Body of pancreas (tissue), 4 donors: ENCODE measurements at regions not wholly inside any gene's neighbourhood (a gene's known extent, or its start where the extent isn't known, plus 50 kb on each side); places are given as distances from the start of the nearest gene placed in this dataset.
"Not testable (repeated sequence)": the region's sequence is repeated elsewhere in the genome, so short reads cannot be mapped to it uniquely, and the experiment has no call there.

ENCODE experiments used
- ATAC-seq: fragments of 150-250 bp; one replicate; pipeline ENCODE4 v1.9.1; 2016
- DNase-seq, 4 donors: peaks; one replicate each; pipeline ENCODE4 v3.0.0-alpha.2; 2019
- H3K27ac ChIP-seq, 4 donors: fragments of 200-600 bp; sonication (generic); 1 replicate in 3 of 4; 2 replicates in 1 of 4; pipeline versions ENCODE4 v1.5.1 to v1.6.1; 2016 to 2019; ENCODE audit warnings: mild to moderate bottlenecking in 1 of 4, mixed read lengths in 1 of 4, moderate library complexity in 1 of 4
- H3K27me3 ChIP-seq, 2 donors: fragments of 200-600 bp; sonication (generic); one replicate each; pipeline ENCODE4 v1.6.0; 2016; ENCODE audit warnings: mild to moderate bottlenecking in 1 of 2
- H3K36me3 ChIP-seq, 2 donors: fragments of 200-600 bp; sonication (generic); replicated peaks in 1 of 2; 2 replicates each; pipeline ENCODE4 v1.5.1; 2016; ENCODE audit warnings: low read depth in 2 of 2; ENCODE audit not compliant: insufficient read depth in 1 of 2
- H3K4me1 ChIP-seq: fragments of 200-600 bp; sonication (generic); one replicate; pipeline ENCODE4 v1.6.0; 2016
- H3K4me3 ChIP-seq, 2 donors: fragments of 200-600 bp; sonication (generic); 1 replicate in 1 of 2; 2 replicates in 1 of 2; pipeline ENCODE4 v1.5.1; 2016 to 2019
- H3K9me3 ChIP-seq, 3 donors: fragments of 200-600 bp; sonication (generic); 1 replicate in 2 of 3; 2 replicates in 1 of 3; pipeline ENCODE4 v1.5.1; 2016
- CTCF ChIP-seq, 7 experiments: fragments of 450-650 bp in 4 of 7; fragments of 200-600 bp in 3 of 7; sonication (generic) in 3 of 7; IDR thresholded peaks; one replicate each; pipeline ENCODE4 v1.5.1; 2016 to 2019; ENCODE audit warnings: antibody characterized with exemption in 7 of 7
- POLR2A ChIP-seq, 3 donors: fragments of 450-650 bp; IDR thresholded peaks; one replicate each; pipeline ENCODE4 v1.6.1; 2016; ENCODE audit warnings: antibody characterized with exemption in 3 of 3, mild to moderate bottlenecking in 2 of 3
- WGBS, 2 donors: methylation state at CpG; one replicate each; pipeline ENCODE4 v1.1.5; 2017; 5-methylcytosine and 5-hydroxymethylcytosine counted together
- intact Hi-C: fragments of 100-400 bp; cut with DNase I; formaldehyde crosslinking; loops from one replicate; pipeline ENCODE4 v1.15.1; 2023

- no peaks in the 10 kb centered on the region for H3K36me3 ChIP-seq
- ATAC-seq (no peak), DNase-seq (no peak)
- H3K27ac ChIP-seq: no peak overlapping the region
- no peaks in the 10 kb centered on the region for H3K27me3 ChIP-seq
- intact Hi-C loops: no loop called here
- WGBS, 2 donors: 36 to 43% methylated on average over 2 of the region's 2 CpGs
- H3K4me3 ChIP-seq: no peak overlapping the region
- TF ChIP-seq CTCF (IDR thresholded peaks at IDR 0.05): no peak
- TF ChIP-seq POLR2A (IDR thresholded peaks at IDR 0.05): no peak
- peaks cover 24% of the 10 kb centered on the region for H3K4me1 ChIP-seq
- no peaks in the 10 kb centered on the region for H3K9me3 ChIP-seq
Observed at GRCh38 chr20:1800180-1800579, 95.0 kb upstream of the SIRPA start.

GRCh38 chr20:1799746-1800145 lies 95.5 kb upstream of the SIRPA start:
- DNase-seq, H3K9me3 ChIP-seq, H3K27ac ChIP-seq, intact Hi-C loops, H3K4me3 ChIP-seq, H3K36me3 ChIP-seq, ATAC-seq, H3K27me3 ChIP-seq: not testable (repeated sequence)
- 84 to 87% methylated on average over 14 of the region's 14 CpGs for WGBS, 2 donors
- H3K4me1 ChIP-seq: peaks cover 24% of the 10 kb centered on the region

GRCh38 chr20:1798982-1799381 lies 96.2 kb upstream of the SIRPA start:
- H3K36me3 ChIP-seq: no peaks in the 10 kb centered on the region
- WGBS, 2 donors: 10 to 18% methylated on average over 2 of the region's 2 CpGs
- intact Hi-C loops: no loop called here
- no peak overlapping the region for H3K27ac ChIP-seq
- no peaks in the 10 kb centered on the region for H3K9me3 ChIP-seq
- H3K4me3 ChIP-seq: no peak overlapping the region
- TF ChIP-seq CTCF (IDR thresholded peaks at IDR 0.05) (no peak), POLR2A (IDR thresholded peaks at IDR 0.05) (no peak)
- DNase-seq (no peak), ATAC-seq (no peak)
- peaks cover 23% of the 10 kb centered on the region for H3K4me1 ChIP-seq
- no peaks in the 10 kb centered on the region for H3K27me3 ChIP-seq

- Histone ChIP-seq H3K4me3 (no peak overlapping the region), H3K27ac (no peak overlapping the region), H3K36me3 (no peaks in the 10 kb centered on the region), H3K4me1 (no peaks in the 10 kb centered on the region), H3K9me3 (no peaks in the 10 kb centered on the region), H3K27me3 (no peaks in the 10 kb centered on the region)
- WGBS, 2 donors: 79% methylated on average over 2 of the region's 2 CpGs
- DNase-seq: no peak
- TF ChIP-seq POLR2A (IDR thresholded peaks at IDR 0.05) (no peak), CTCF (IDR thresholded peaks at IDR 0.05) (no peak)
- ATAC-seq: no peak
- intact Hi-C loops: no loop called here
Observed at GRCh38 chr20:1793821-1794220, 101.4 kb upstream of the SIRPA start.

GRCh38 chr20:1792274-1792673 lies 102.9 kb upstream of the SIRPA start:
- no peaks in the 10 kb centered on the region for H3K36me3 ChIP-seq
- no peak for TF ChIP-seq CTCF (IDR thresholded peaks at IDR 0.05)
- no peak for TF ChIP-seq POLR2A (IDR thresholded peaks at IDR 0.05)
- WGBS, 2 donors: 60 to 72% methylated on average over 2 of the region's 2 CpGs
- H3K4me1 ChIP-seq: no peaks in the 10 kb centered on the region
- no peak overlapping the region for H3K4me3 ChIP-seq
- H3K9me3 ChIP-seq: no peaks in the 10 kb centered on the region
- no peaks in the 10 kb centered on the region for H3K27me3 ChIP-seq
- H3K27ac ChIP-seq: no peak overlapping the region
- intact Hi-C loops: no loop called here
- no peak for ATAC-seq
- no peak for DNase-seq
